ENCODE measurements at regions not wholly inside any gene's neighbourhood (a gene's known extent, or its start where the extent isn't known, plus 50 kb on each side); places are given as distances from the start of the nearest gene placed in this dataset.

DNA sequence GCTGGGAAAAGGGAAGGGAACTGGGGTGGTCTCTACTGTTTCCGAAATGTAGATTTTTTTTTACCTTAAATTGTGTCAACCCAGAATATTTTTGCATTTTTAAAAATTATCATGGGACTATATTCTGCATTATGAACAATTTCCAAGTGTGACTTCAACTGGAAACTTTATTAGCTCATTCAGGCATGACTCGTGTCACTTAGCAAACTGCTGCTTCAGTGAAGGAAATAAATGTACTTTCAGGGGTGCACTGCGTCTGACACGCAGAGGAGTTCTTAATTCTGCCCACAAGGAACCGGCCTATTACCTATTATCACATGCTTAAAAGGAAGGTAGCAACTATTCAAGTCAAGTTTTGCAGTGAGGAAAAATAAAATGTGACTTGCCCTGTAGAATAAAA is 291.3 kb upstream of the PRDM1 start:
- no peak overlapping the region for H3K27ac Mint-ChIP-seq
- Histone ChIP-seq H3K9me3 (ENCODE audit: control extremely low read depth in 1 of 3, control insufficient read depth in 2 of 3, insufficient read depth in 1 of 3, low read length in 2 of 3) (no peaks in the 10 kb centered on the region), H3K4me3 (ENCODE audit: control extremely low read depth in 1 of 5, extremely low read depth in 1 of 5, insufficient read depth in 1 of 5, low read depth in 2 of 5, low read length in 4 of 5) (no peak overlapping the region), H4K20me1 (ENCODE audit: control insufficient read depth, insufficient read depth, low read length, poor library complexity, severe bottlenecking) (no peaks in the 10 kb centered on the region), H3K4me2 (replicated peaks; ENCODE audit: low read depth, low read length, poor library complexity, severe bottlenecking) (no peak overlapping the region), H3K36me3 (replicated peaks in 1 of 2; ENCODE audit: control extremely low read depth in 1 of 2, control insufficient read depth in 1 of 2, extremely low read depth in 1 of 2, insufficient read depth in 2 of 2, low read length in 1 of 2) (no peaks in the 10 kb centered on the region), H3K4me1 (ENCODE audit: control insufficient read depth in 2 of 2, insufficient read depth in 2 of 2, low read length in 2 of 2) (peaks cover 9 to 15% of the 10 kb centered on the region in 2 donors), H3K9ac (ENCODE audit: low read length) (no peak overlapping the region), H2AFZ (ENCODE audit: insufficient read depth, low read depth, low read length, poor library complexity, severe bottlenecking) (no peak overlapping the region), H3K79me2 (ENCODE audit: control insufficient read depth, insufficient read depth, low read length) (no peaks in the 10 kb centered on the region), H3K27ac (ENCODE audit: low read length in 2 of 2) (no peak overlapping the region), H3K27me3 (replicated peaks in 1 of 4; ENCODE audit: control extremely low read depth in 1 of 4, control insufficient read depth in 3 of 4, insufficient read depth in 4 of 4, low read length in 3 of 4) (no peaks in the 10 kb centered on the region)
- H3K4me1 Mint-ChIP-seq, result peaks cover 22% of the 10 kb centered on the region
- POLR2A ChIA-PET, result no interaction called here
- intact Hi-C loops (cut with micrococcal nuclease), result loop anchor here (10.0 kb wide), 1 partner anchor 290 kb away; the partner anchor contains the start of gene PRDM1
- no peak for TF ChIP-seq EZH2 (IDR thresholded peaks at IDR 0.05; ENCODE audit: borderline replicate concordance, insufficient read depth, low read depth, low read length, poor library complexity, severe bottlenecking)
- TF ChIP-seq, protein P1, sequence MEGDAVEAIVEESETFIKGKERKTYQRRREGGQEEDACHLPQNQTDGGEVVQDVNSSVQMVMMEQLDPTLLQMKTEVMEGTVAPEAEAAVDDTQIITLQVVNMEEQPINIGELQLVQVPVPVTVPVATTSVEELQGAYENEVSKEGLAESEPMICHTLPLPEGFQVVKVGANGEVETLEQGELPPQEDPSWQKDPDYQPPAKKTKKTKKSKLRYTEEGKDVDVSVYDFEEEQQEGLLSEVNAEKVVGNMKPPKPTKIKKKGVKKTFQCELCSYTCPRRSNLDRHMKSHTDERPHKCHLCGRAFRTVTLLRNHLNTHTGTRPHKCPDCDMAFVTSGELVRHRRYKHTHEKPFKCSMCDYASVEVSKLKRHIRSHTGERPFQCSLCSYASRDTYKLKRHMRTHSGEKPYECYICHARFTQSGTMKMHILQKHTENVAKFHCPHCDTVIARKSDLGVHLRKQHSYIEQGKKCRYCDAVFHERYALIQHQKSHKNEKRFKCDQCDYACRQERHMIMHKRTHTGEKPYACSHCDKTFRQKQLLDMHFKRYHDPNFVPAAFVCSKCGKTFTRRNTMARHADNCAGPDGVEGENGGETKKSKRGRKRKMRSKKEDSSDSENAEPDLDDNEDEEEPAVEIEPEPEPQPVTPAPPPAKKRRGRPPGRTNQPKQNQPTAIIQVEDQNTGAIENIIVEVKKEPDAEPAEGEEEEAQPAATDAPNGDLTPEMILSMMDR (IDR thresholded peaks at IDR 0.05), result no peak
- DNase-seq, result no peak
- H3K9me3 Mint-ChIP-seq (ENCODE audit: insufficient read depth), result no peaks in the 10 kb centered on the region
- no CpG with 5 or more reads among the region's 5 CpGs for WGBS (ENCODE audit: insufficient coverage)
- CTCF ChIA-PET, result interaction anchor here (0.6 to 1.5 kb wide), 5 partner anchors 41 to 458 kb away, joined by 3 to 7 read pairs (median 4); no protein-coding TSS in a partner anchor
- no peak overlapping the region for H3K4me3 Mint-ChIP-seq
- ATAC-seq (ENCODE audit: low read depth), result no peak
- no peaks in the 10 kb centered on the region for H3K27me3 Mint-ChIP-seq

DNA sequence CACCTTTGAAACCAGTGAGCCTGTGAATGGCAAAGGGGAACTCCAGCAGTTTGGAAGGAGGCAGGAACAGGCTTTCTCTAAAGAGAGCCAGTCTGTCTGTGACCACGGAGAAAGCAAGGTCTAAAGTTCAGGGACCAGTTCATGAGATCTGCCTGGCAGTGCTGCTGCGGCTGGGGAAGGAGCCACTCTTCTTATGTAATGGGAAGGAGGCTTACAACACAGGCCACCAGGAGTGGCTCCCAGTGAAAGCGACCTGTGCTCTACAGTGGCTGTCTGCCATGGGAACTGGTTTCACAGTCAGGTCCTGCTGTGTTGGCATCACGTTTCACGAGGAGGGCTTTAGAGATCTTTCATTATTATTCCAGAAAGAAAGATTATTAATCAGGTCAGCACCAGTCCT is 291.9 kb upstream of the PRDM1 start:
- Histone ChIP-seq H3K9me3 (ENCODE audit: control extremely low read depth in 1 of 3, control insufficient read depth in 2 of 3, insufficient read depth in 1 of 3, low read length in 2 of 3) (no peaks in the 10 kb centered on the region), H3K36me3 (replicated peaks in 1 of 2; ENCODE audit: control extremely low read depth in 1 of 2, control insufficient read depth in 1 of 2, extremely low read depth in 1 of 2, insufficient read depth in 2 of 2, low read length in 1 of 2) (no peaks in the 10 kb centered on the region), H3K4me3 (ENCODE audit: control extremely low read depth in 1 of 5, extremely low read depth in 1 of 5, insufficient read depth in 1 of 5, low read depth in 2 of 5, low read length in 4 of 5) (no peak overlapping the region), H3K4me2 (replicated peaks; ENCODE audit: low read depth, low read length, poor library complexity, severe bottlenecking) (no peak overlapping the region), H3K27me3 (replicated peaks in 1 of 4; ENCODE audit: control extremely low read depth in 1 of 4, control insufficient read depth in 3 of 4, insufficient read depth in 4 of 4, low read length in 3 of 4) (no peaks in the 10 kb centered on the region), H3K4me1 (ENCODE audit: control insufficient read depth in 2 of 2, insufficient read depth in 2 of 2, low read length in 2 of 2) (peaks cover 9 to 15% of the 10 kb centered on the region in 2 donors), H3K9ac (ENCODE audit: low read length) (no peak overlapping the region), H2AFZ (ENCODE audit: insufficient read depth, low read depth, low read length, poor library complexity, severe bottlenecking) (no peak overlapping the region), H3K79me2 (ENCODE audit: control insufficient read depth, insufficient read depth, low read length) (no peaks in the 10 kb centered on the region), H3K27ac (ENCODE audit: low read length in 2 of 2) (no peak overlapping the region), H4K20me1 (ENCODE audit: control insufficient read depth, insufficient read depth, low read length, poor library complexity, severe bottlenecking) (no peaks in the 10 kb centered on the region)
- Mint-ChIP-seq H3K27ac (no peak overlapping the region), H3K4me1 (peaks cover 22% of the 10 kb centered on the region), H3K9me3 (ENCODE audit: insufficient read depth) (no peaks in the 10 kb centered on the region), H3K27me3 (no peaks in the 10 kb centered on the region), H3K4me3 (no peak overlapping the region)
- 86% methylated on average over 3 of the region's 5 CpGs for WGBS (ENCODE audit: insufficient coverage)
- peak; percentile 6 for DNase-seq
- TF ChIP-seq, protein P1 (IDR thresholded peaks at IDR 0.05), result no peak
- TF ChIP-seq EZH2 (IDR thresholded peaks at IDR 0.05; ENCODE audit: borderline replicate concordance, insufficient read depth, low read depth, low read length, poor library complexity, severe bottlenecking), result no peak
- intact Hi-C loops (cut with micrococcal nuclease), result loop anchor here (10.0 kb wide), 1 partner anchor 291 kb away; the partner anchor contains the start of gene PRDM1
- ChIA-PET CTCF (interaction anchor here (0.6 to 3.3 kb wide), 4 partner anchors 42 to 458 kb away, joined by 3 to 18 read pairs (median 6); no protein-coding TSS in a partner anchor), POLR2A (no interaction called here)
- no peak for ATAC-seq (ENCODE audit: low read depth)
